DMS53 treated with DMSO at 0.1 percent for 48 hours (cell line): ENCODE measurements at regions not wholly inside any gene's neighbourhood (a gene's known extent, or its start where the extent isn't known, plus 50 kb on each side); places are given as distances from the start of the nearest gene placed in this dataset.

ENCODE experiments used
- DNase-seq: peaks from one replicate; lab custom pipeline; 2025; ENCODE audit not compliant: unreplicated experiment; lab: John Stamatoyannopoulos, UW

DNA sequence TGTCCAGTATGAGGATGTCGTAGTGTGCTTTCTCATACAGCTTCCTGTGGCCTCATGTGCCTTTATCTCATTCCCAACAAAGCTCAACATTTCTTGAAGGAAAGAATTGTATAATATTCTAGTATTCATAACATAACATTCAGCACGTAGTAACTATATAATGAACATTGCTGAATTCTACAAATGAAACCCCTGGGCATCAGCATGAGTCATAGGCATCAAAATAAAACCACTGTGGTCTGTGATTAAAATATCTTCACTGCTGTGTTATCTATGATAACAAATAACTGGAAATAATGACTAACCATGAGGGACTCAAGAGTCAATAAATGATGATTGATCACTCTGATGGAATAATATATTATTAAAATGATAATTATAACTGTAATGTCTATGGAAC is 255.2 kb downstream of the EMP1 start:
- no peak for DNase-seq

DNA sequence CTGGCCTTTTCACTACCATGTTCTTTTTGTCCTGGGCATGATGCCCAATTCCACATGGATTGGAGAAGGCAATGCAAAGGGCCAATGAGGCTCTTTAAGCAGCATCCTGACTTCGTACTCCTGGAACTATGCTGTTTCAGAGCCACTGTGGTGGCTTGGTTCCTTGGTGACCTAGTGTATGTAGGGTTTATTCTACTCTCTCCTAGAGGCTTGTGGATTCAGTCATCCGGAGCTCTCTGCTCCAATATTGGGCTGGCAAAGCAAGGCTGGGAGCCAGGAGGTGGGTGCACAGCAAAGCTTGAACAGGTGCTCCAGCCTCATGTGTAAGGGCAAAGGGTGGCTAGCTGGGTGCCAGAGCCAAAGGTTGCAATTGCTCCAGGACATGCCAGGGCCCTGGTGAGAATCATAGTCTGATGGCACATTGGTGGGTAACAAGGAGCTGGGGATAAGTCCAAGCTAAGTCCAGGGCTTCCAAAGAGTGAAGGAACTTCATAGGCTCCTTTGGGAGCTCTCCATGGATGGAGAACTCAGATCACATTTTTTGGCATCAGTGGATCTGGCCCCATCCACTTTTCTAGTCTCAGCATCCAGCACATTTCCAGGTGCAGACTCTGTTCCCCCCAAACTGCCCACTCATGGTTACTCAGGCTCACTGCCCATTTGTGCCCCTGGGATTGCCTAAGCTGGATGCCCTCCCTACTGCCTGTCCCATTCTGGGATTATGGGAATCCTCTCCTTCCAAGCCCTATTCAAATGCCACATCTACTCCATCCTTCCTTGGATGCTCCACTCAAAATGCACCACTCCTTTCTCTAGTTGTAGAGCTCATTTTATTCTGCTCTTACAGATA is 253.9 kb downstream of the EMP1 start:
- DNase-seq, result no peak

DNA sequence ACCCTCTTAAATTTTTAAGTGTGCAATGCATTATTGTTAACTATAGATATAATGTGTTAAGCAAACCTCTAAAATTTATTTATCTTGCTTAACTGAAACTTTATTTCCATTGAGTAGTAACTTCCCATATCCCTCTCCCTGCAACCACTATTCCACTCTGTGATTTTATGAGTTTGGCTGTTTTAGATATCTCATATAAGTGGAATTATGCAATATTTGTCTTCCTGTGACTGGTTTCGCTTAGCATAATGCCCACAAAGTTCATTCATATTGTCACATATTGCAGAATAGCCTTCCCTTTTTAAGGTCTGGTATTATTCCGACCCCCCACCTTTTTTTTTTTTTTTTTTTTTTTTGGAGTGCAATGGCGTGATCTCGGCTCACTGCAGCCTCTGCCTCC is 247.6 kb downstream of the EMP1 start:
- DNase-seq, result no peak

DNA sequence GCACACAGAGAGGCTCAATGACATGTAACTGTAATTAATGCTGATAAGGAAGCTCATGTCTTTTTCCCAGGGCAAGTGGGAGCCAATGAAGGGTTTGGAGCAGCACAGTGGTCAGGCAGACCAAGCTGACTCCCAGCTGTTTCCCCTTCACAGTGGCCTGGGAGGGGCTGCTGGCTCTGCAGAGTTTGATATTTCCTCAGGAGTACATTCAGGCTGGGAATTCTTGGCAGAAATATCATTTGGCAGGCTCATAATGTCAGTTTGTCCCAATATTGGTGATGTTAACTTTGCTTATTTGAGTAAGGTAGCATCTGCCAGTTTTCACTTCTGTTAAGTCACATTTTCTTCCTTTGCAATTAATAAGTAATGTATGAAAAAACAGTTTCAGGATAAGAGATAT is 247.0 kb downstream of the EMP1 start:
- no peak for DNase-seq

DNA sequence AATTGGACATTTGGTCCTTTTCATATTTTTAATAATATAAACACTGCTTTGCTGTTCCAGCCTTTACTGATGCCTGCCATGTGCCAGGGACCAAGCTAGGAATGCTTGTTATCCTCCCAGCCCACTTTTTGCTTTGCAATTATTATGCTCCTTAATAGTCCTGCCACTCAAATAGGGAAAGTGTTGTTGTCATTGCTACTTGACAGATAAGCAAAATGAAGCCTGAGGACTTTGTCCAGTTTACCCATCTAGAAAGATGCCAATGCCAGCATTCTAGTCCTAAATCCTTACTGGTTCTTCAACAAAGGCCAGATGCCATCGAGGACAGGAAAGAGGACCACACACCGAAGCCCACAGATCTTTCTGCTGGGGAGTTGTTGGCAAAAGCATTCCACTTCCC is 246.5 kb downstream of the EMP1 start:
- DNase-seq, result no peak

DNA sequence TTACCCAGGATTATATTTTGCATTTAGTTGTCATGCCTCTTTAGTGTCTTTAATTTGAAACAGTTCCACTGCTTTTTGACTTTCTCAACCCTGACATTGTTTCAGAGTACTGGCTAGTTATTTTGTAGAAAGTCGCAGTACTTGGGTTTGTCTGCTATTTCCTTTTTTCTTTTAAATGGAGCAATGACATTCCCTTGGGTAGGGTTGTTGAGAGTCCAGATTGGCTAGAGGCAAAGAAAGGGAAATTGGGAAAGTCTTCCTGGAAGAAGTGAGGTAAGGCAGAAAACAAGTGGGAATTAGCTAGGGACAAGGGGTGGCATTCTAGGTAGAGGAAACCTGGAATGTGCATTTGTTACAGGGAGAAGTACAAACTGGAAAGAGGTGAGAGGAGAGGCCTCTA is 245.9 kb downstream of the EMP1 start:
- DNase-seq, result no peak

DNA sequence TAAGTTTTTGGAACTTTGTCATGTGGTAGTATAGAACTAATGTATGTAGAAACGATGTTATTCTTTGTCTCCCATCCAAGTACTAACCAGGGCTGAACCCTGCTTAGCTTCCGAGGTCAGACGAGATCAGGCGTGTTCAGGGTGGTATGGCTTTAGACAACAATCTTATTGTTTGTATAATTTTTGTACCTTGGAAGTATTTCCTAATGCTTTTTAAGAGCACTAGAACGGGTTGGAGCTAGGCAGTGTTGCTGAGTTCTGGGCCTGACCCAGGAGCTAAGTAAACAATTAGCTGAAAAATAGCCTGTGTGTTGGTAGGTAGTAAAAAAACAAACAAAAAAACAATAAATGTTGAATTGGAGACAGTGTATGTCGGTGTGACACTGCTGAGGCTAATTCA is 244.3 kb downstream of the EMP1 start:
- no peak for DNase-seq

DNA sequence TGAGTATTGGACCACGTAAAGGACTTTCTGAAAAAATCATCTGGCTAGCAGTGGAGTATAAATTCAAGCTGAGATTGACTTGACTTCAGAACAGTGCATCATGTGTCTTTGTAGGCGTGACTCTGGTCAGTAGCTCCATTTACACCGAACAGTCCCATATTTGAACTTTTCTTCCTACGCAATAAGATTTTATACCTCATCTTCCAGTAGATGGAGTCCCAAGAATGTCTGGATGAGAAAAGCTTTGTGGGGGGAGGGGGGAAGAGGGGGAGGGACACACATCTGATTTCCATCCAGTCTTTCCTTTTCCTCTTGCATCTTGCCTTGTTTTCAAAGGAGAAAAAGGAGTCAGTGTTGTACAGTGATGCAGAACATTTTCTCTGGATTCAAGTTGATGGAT is 241.0 kb downstream of the EMP1 start:
- DNase-seq, result no peak

DNA sequence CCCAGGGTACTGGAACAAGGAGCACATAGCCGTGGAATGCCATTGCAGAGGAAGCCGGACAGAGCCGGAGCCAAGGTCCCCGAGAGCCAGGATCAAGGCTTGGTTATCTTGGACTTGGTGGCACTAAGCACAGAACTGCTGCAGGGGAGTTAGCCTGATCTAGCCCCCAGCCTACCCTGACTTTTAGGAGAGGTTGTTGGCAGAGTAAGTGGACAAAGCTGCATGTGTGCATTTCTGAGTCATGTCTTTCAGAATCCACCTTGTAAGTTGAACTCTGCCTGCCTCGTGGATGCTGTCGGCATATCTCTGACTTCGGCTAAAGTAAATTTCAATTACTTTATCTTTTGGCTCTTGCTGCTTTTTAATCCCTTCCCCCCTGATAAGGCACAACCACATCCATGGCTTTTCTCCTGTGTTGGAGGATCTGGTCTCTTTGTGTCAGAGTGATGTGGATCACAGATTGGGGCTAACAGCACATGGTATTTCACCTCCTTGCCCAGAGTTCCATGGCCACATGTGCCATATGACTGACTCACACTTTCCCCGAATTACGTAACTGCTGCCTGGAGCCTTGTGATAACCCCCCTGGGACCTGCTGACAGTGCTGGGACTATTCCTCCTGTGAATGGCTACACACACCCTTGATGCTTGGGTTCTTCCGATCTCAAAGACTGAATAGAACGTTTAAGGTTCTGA is 240.3 kb downstream of the EMP1 start:
- DNase-seq, result no peak

DNA sequence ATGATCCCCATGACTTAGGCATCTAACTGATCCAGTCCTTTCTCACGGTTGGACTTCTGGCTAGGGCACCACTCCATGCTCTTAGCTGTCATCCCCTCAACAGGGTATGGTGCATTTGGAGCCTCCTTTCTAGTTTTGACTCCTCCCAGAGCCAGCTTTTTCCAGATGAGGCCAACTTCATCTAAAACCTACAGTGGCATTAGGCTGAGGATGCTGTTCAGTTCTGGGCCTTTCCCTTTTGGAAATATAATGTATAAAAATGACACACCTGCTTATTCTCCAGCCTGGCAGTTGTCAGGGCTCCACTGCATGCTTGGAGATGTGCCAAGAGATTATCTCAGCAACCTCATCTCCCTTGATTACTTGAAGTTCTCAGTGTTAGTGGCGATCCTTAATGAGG is 239.7 kb downstream of the EMP1 start:
- no peak for DNase-seq

DNA sequence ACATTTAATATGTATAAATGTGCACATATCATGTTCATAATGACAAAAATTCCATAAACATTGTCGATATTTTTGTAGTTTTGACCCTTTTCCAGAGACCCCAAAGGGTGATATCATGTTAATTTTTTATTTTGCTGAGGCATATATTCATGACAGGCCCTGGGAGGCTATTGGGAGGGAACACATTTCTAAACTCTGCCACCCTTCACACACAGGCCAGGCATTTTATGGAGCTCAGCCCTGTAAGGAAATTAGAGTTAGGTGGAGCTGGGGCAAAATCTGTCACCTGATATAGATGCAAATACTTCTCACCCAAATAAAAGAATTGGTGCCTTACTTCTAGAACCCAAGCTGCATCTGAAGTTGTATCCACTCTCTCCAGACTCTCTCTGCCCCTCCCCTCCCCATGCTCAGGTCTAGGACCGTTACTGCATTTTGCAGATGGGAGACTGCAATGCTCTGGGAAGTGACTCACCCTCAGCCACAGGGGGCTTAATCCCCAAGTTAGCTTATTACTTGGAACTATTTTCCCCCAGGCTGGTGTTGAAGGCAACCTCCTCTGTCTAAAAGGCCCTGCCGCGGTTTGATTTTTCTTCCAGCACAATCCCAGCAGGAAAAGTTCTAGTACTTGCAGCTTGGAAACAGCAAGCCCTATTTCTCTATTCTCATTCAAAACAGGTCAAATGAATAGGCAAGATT is 238.9 kb downstream of the EMP1 start:
- DNase-seq, result no peak

DNA sequence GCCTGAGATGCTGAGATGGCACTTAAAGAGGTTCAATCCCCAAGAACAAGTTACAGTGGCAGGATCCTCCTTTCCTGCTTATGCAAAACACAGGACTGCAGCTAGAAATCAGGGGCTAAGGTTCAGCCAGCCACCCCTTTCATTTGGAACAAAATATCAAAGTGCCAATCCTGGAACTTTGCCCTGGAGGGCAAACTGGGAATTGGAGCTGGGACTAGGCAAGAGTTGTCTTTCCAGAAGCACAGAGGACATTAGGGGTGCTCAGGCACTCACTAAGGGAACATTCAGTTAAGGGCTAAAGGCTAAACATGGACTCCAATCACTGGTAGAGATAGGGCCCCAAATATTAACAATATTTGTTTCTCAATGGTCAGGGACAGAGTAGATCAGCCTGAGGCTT is 237.2 kb downstream of the EMP1 start:
- DNase-seq, result no peak

DNA sequence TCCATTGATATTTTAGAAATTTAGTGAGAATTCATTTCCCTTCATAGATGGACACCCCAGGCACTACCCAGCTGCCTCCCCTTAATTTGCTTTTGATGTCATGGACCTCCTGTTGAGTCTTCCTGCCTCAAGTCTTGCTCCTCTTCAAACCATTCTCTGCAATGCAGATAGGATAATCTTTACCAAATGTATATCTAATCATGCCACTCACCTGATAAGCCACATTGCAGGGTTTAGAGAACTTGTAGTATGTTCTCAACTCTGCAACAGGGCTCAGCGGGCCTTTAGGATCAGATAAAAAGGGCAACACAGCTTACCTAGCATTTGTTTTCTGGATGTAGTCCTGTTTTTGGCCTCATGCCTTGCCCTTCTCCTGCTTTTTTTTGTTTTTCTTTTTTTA is 234.5 kb downstream of the EMP1 start:
- DNase-seq, result no peak

DNA sequence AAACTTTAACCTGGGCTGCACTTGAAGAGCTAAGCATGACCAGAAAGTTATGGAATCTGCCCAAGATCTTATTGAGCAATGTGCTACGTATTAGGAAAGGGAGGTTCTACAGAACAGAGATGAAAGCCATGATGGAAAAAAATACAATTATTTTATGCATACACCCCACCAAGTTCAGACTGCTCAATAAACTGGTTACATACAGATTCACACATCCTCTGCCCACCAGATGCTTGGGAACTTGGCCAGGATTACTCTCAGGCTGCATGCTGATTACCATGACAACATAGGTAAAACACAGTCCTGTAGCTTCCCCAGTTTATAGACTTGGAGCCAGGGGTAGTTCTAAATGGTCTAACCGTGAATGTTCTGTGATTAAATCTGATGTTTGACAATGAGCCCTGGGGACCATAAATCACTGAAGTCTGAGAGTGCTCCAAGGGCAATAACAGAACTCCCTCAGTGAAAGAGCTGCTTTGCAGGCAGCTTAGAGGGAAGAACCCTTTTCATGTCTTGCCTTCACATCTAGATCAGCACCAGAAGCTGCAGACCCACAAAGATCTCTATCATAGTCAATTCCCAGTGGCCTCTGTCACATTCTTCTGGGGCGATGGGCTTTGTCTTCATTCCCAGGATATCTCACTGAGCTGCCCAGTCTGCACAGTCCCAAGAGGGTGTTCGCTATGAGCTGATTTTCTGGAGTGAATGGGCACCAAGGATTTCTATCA is 232.2 kb downstream of the EMP1 start:
- no peak for DNase-seq

DNA sequence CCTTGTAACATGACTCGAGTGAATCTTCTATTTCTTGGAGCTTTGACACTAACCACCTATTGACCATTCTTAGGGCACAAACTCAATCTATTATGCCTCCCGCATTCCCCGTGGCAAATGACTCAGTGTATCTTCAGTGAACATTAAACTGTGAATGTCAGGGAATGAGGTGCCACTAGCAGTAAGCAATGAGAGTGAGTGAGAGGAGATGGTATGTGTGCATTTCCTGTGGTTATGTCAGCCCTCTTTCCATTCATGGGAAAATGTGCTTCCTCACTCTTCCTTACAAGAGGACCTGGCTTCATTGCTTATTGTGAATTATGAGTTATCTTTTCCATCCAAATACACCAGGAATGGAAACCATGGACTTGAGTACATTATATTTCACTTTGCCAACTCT is 229.2 kb downstream of the EMP1 start:
- DNase-seq, result no peak

DNA sequence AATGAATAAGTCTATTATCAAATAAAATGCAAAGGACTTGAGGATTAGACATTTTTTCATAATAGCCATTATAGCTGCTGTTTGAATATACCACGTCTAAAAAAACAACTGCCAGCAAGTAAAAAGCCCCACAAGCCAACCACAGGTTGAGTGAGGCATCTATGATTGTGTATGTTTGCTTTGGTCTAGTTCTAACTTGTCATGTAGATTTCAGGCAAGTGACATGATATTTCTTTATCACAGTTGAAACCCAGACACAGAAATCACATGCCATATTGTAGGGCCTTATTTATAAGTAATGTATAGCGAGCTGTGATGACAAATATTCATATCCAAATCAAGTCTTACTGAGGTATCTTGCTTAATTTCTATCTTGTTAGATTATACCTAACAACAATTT is 225.8 kb downstream of the EMP1 start:
- DNase-seq, result no peak

DNA sequence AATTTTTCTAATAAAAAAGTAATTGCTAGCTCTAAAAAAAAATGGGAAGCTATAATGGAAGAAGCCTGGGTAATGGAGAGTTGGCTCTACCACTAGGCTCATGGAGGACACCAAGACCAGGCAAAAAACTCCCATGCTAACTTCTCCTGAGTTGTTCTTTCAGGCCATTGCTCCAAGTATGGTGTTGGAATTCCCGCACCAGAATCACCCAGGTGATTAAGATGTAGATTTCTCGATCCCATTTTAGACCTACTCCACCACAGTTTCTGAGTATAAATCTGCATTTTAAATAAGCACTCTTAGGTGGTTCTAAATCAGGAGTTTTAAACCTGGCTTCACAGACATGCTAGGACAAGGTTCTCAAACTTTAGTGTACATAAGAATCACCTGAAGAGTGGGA is 221.0 kb downstream of the EMP1 start:
- no peak for DNase-seq

DNA sequence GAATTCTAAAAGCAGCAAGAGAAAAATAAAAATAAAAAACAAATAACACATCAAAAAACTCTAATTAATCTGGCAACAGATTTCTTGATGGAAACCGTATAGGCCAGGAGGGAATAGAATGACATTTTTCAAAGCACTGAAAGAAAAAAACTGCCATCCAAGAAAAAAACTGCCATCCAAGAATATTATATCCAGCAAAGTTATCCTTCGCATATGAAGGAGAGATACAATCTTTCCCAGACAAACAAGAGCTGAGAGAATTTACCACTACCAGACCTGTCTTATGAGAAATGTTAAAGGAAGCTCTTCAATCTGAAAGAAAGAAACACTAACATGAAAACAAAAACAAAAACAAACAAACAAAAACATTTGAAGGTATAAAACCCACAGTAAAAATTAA is 214.8 kb downstream of the EMP1 start:
- DNase-seq, result no peak

DNA sequence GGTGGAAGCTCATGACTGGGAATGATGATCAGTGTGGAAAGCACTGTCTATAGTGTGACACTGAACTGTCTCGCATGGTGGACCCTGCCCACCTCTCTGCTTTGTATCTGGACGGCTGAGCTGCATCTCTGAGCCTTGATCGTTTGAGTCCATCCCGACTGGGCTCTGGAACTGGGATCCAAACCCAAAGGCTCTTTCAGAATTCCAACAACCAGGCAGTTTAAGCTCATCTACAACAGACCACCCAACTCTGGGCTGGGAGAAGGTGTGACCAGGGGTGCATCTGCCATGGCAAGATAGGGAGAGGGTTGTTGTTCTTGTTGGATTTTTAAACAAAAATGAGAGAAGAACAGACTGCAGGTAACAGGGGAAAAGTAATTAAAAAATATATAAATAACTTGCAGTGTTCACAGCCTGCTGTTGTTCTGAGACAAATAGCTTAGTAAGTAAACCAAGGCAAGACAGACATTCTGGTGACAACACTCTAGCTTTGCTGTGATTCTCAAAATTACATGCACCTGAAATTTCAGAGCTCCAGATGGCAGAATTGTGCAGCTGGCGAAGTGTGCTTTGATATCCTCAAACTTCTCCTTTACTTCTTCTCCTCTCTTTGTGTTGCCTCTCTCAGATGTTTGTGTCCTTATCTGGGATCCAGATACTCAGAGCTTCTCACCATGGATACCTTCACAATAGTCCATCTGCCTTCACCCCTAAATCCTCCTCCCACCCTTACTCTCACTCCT is 209.6 kb downstream of the EMP1 start:
- DNase-seq, result no peak

DNA sequence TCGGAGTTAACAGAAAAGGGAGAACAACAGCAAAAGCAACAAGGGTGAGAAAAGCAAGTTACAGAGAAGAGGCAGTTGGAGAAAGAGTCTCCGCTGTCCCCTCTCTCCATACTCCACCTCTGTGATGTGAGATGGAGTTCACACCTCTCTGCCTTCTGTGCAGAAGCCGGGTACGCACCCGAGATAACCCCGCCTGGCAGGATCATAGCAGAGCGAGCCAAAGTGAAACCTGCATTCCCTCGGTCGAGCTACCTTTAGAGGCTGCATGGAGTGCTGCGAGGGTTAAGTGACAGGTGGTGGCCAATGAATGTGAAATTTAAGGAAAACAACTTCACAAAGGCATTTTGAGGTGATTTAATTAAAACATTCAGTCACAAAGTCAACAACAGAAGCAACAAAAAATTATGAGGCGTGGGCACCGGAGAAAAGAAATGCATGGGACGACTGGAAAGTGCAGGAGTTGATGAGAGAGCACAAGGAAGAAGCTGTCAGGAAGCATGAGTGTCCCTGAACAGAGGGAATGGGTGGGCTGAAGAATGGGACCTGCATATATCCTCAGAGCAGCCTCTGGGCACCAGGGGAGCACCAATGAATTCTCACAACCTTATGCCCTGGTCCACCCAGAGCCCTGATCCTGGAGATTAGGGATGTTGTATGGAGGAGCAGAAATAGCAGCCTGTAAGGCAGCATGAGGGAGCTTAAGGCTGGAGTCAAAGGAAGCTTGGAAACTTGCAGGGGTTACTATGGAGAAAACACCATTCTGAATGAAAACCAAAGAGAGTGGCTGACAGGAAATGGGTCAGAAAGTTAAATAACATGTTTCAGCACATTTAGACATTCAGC is 208.3 kb downstream of the EMP1 start:
- DNase-seq, result no peak
